WTC11 (cell line): ENCODE measurements at regions not wholly inside any gene's neighbourhood (a gene's known extent, or its start where the extent isn't known, plus 50 kb on each side); places are given as distances from the start of the nearest gene placed in this dataset.

Experiments
- ATAC-seq: fragments of 200-7000 bp; cut with Tn5 transposase; 2 replicates; pipeline ENCODE4 v1.10.0; 2021; ENCODE audit warnings: mild to moderate bottlenecking, moderate library complexity
- CTCF ChIA-PET: fragments of 300-600 bp; sonication (Branson Sonifier 250); formaldehyde crosslinking; loops from one replicate; lab custom pipeline; 2021; ENCODE audit warnings: antibody characterized with exemption; lab: Charles Lee
- POLR2A ChIA-PET: fragments of 350-600 bp; sonication (Branson Sonifier 250); formaldehyde crosslinking; loops from one replicate; lab custom pipeline; 2021; ENCODE audit warnings: antibody characterized with exemption; lab: Charles Lee
- DNase-seq: peaks from one replicate; pipeline ENCODE4 v3.0.0; 2021; ENCODE audit warnings: low spot score
- H3K27ac Mint-ChIP-seq: 2 replicates; pipeline ENCODE4 v1.8.0; 2021; ENCODE audit warnings: mixed read lengths
- H3K27me3 Mint-ChIP-seq: 2 replicates; pipeline ENCODE4 v1.8.0; 2021; ENCODE audit warnings: low read depth, mild to moderate bottlenecking, moderate library complexity, mixed read lengths
- H3K36me3 Mint-ChIP-seq: 2 replicates; pipeline ENCODE4 v1.8.0; 2021; ENCODE audit warnings: mixed read lengths
- H3K4me1 Mint-ChIP-seq: 2 replicates; pipeline ENCODE4 v1.8.0; 2022; ENCODE audit warnings: mixed read lengths
- H3K4me3 Mint-ChIP-seq: 2 replicates; pipeline ENCODE4 v1.8.0; 2021; ENCODE audit warnings: mild to moderate bottlenecking, moderate library complexity, mixed read lengths
- H3K9me3 Mint-ChIP-seq: 2 replicates; pipeline ENCODE4 v1.8.0; 2021; ENCODE audit warnings: mixed read lengths
- ARID4B ChIP-seq: sonication (generic); formaldehyde crosslinking; IDR thresholded peaks from 2 replicates; pipeline ENCODE4 v1.8.0; 2023; ENCODE audit warnings: missing genetic modification reagents, mild to moderate bottlenecking, borderline replicate concordance
- ATF1 ChIP-seq: sonication (generic); formaldehyde crosslinking; IDR thresholded peaks from 2 replicates; pipeline ENCODE4 v1.8.1; 2023; ENCODE audit warnings: mild to moderate bottlenecking, moderate library complexity, missing genetic modification reagents
- CBFB ChIP-seq: sonication (generic); formaldehyde crosslinking; IDR thresholded peaks from 2 replicates; pipeline ENCODE4 v1.8.1; 2022; ENCODE audit warnings: mild to moderate bottlenecking, low read depth, missing genetic modification reagents
- CTCF ChIP-seq: fragments of 200-600 bp; IDR thresholded peaks from 2 replicates; pipeline ENCODE4 v1.8.0; 2022; ENCODE audit warnings: antibody characterized with exemption
- E2F1 ChIP-seq: sonication (generic); formaldehyde crosslinking; IDR thresholded peaks from 2 replicates; pipeline ENCODE4 v1.8.0; 2022; ENCODE audit warnings: mild to moderate bottlenecking, missing genetic modification reagents
- ESRRA ChIP-seq: sonication (generic); formaldehyde crosslinking; IDR thresholded peaks from 2 replicates; pipeline ENCODE4 v1.8.1; 2022; ENCODE audit warnings: mild to moderate bottlenecking, missing genetic modification reagents, borderline replicate concordance
- FOXP1 ChIP-seq: sonication (generic); formaldehyde crosslinking; IDR thresholded peaks from 2 replicates; pipeline ENCODE4 v1.8.0; 2022; ENCODE audit warnings: missing genetic modification reagents, mild to moderate bottlenecking, moderate library complexity, borderline replicate concordance
- NFATC4 ChIP-seq: fragments of 250-450 bp; sonication (Bioruptor Pico); IDR thresholded peaks from 2 replicates; pipeline ENCODE4 v1.9.0; 2021; ENCODE audit warnings: mild to moderate bottlenecking
- NFE2L1 ChIP-seq: sonication (generic); formaldehyde crosslinking; IDR thresholded peaks from 2 replicates; pipeline ENCODE4 v1.8.1; 2023; ENCODE audit warnings: missing genetic modification reagents
- NR3C1 ChIP-seq: sonication (generic); formaldehyde crosslinking; conservative IDR thresholded peaks from 2 replicates; pipeline ENCODE4 v1.8.1; 2023; ENCODE audit warnings: low read depth, mild to moderate bottlenecking, missing genetic modification reagents
- SOX15 ChIP-seq: fragments of 250-450 bp; sonication (Bioruptor Pico); IDR thresholded peaks from 2 replicates; pipeline ENCODE4 v1.9.0; 2021; ENCODE audit warnings: mild to moderate bottlenecking
- TEAD1 ChIP-seq: sonication (generic); formaldehyde crosslinking; IDR thresholded peaks from 2 replicates; pipeline ENCODE4 v1.8.0; 2022; ENCODE audit warnings: mild to moderate bottlenecking, missing genetic modification reagents
- TEAD4 ChIP-seq: sonication (generic); formaldehyde crosslinking; IDR thresholded peaks from 2 replicates; pipeline ENCODE4 v1.8.0; 2022; ENCODE audit warnings: mild to moderate bottlenecking, missing genetic modification reagents
- ZNF138 ChIP-seq: sonication (generic); formaldehyde crosslinking; conservative IDR thresholded peaks from 2 replicates; pipeline ENCODE4 v1.8.1; 2022; ENCODE audit warnings: mild to moderate bottlenecking, moderate library complexity, missing genetic modification reagents
- ZNF263 ChIP-seq: sonication (generic); formaldehyde crosslinking; IDR thresholded peaks from 2 replicates; pipeline ENCODE4 v1.8.1; 2022; ENCODE audit warnings: low read depth, mild to moderate bottlenecking, moderate library complexity, missing genetic modification reagents
- TF ChIP-seq, protein P1 (sequence below): sonication (generic); formaldehyde crosslinking; IDR thresholded peaks from 2 replicates; pipeline ENCODE4 v1.8.1; 2022; ENCODE audit warnings: mild to moderate bottlenecking, moderate library complexity, missing genetic modification reagents
- TF ChIP-seq, protein P2 (sequence below): sonication (generic); formaldehyde crosslinking; IDR thresholded peaks from 2 replicates; pipeline ENCODE4 v1.8.1; 2023; ENCODE audit warnings: mild to moderate bottlenecking, missing genetic modification reagents, moderate library complexity

- ChIA-PET POLR2A (no interaction called here), CTCF (no interaction called here)
- H3K27me3 Mint-ChIP-seq = no peaks in the 10 kb centered on the region
- no peak overlapping the region for H3K4me3 Mint-ChIP-seq
- H3K9me3 Mint-ChIP-seq = no peaks in the 10 kb centered on the region
- no peak overlapping the region for H3K27ac Mint-ChIP-seq
- ATAC-seq = no peak
- H3K4me1 Mint-ChIP-seq = peaks cover 17% of the 10 kb centered on the region
- no peak for TF ChIP-seq TEAD4
- TF ChIP-seq ARID4B (CRISPR knock-in tag) = no peak
- TF ChIP-seq NFATC4 (CRISPR knock-in tag) = no peak
- TF ChIP-seq NR3C1 (CRISPR knock-in tag) = no peak
- TF ChIP-seq E2F1 (CRISPR knock-in tag) = no peak
- no peak for TF ChIP-seq NFE2L1 (CRISPR knock-in tag)
- TF ChIP-seq FOXP1 (CRISPR knock-in tag) = no peak
- no peak for DNase-seq
- H3K36me3 Mint-ChIP-seq = peaks cover 17% of the 10 kb centered on the region
Observed at GRCh38 chrX:10086676-10087075, 70.1 kb upstream of the CLCN4 start.

DNA sequence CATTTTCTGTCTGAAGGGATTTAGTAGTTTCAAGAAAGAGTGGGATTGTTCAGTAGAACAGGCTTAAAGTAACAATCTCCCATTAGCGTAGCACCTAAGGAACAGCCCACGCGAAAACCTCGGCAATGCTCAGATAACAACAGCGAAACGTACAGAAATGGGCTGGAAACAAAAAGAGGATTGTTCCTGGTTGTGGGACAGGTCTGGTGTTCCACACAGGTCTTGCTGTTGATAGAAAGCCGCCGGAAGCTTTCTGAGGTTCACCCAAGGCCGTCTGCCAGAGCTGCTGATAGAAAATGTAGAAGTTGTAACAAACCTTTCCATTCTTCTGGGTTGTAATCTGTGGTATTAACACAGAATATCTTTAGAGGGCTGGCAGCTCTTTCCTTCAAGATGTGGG, 69.4 kb upstream of the CLCN4 start:
- ChIA-PET POLR2A (no interaction called here), CTCF (no interaction called here)
- Mint-ChIP-seq H3K27ac (no peak overlapping the region), H3K27me3 (no peaks in the 10 kb centered on the region), H3K9me3 (no peaks in the 10 kb centered on the region), H3K36me3 (peaks cover 21% of the 10 kb centered on the region), H3K4me3 (no peak overlapping the region), H3K4me1 (peaks cover 15% of the 10 kb centered on the region)
- TF ChIP-seq, protein P1, sequence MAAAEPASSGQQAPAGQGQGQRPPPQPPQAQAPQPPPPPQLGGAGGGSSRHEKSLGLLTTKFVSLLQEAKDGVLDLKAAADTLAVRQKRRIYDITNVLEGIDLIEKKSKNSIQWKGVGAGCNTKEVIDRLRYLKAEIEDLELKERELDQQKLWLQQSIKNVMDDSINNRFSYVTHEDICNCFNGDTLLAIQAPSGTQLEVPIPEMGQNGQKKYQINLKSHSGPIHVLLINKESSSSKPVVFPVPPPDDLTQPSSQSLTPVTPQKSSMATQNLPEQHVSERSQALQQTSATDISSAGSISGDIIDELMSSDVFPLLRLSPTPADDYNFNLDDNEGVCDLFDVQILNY (CRISPR knock-in tag) = no peak
- no peak for TF ChIP-seq CTCF
- no peak for TF ChIP-seq CBFB (CRISPR knock-in tag)
- no peak for TF ChIP-seq SOX15 (CRISPR knock-in tag)
- no peak for TF ChIP-seq ZNF263 (CRISPR knock-in tag)
- no peak for TF ChIP-seq TEAD1 (CRISPR knock-in tag)
- no peak for TF ChIP-seq TEAD4
- no peak for TF ChIP-seq ZNF138 (CRISPR knock-in tag)
- TF ChIP-seq ATF1 = no peak
- TF ChIP-seq, protein P2, sequence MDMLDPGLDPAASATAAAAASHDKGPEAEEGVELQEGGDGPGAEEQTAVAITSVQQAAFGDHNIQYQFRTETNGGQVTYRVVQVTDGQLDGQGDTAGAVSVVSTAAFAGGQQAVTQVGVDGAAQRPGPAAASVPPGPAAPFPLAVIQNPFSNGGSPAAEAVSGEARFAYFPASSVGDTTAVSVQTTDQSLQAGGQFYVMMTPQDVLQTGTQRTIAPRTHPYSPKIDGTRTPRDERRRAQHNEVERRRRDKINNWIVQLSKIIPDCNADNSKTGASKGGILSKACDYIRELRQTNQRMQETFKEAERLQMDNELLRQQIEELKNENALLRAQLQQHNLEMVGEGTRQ (CRISPR knock-in tag) = no peak
- TF ChIP-seq ESRRA (CRISPR knock-in tag) = no peak
- ATAC-seq (no peak), DNase-seq (no peak)
